Thymus (tissue), 11 donors: ENCODE measurements at regions not wholly inside any gene's neighbourhood (a gene's known extent, or its start where the extent isn't known, plus 50 kb on each side); places are given as distances from the start of the nearest gene placed in this dataset.

ENCODE experiments used
- DNase-seq, 9 donors: peaks; one replicate each; pipeline ENCODE4 v3.0.0-alpha.2; 2013; ENCODE audit warnings: low spot score in 9 of 9, low read depth in 6 of 9, missing footprints in 1 of 9
- H3K27ac ChIP-seq, 2 donors: one replicate each; pipeline ENCODE4 v1.5.1; 2013; ENCODE audit warnings: control low read depth in 1 of 2, low read depth in 1 of 2, low read length in 1 of 2, mild to moderate bottlenecking in 1 of 2, moderate library complexity in 1 of 2
- H3K27me3 ChIP-seq, 2 donors: one replicate each; pipeline ENCODE4 v1.5.1; 2013; ENCODE audit warnings: low read length in 1 of 2; ENCODE audit not compliant: control insufficient read depth in 2 of 2, insufficient read depth in 1 of 2
- H3K36me3 ChIP-seq, 2 donors: one replicate each; pipeline ENCODE4 v1.5.1; 2013; ENCODE audit warnings: low read length in 1 of 2, mild to moderate bottlenecking in 1 of 2, moderate library complexity in 1 of 2; ENCODE audit not compliant: control insufficient read depth in 2 of 2, insufficient read depth in 2 of 2
- H3K4me1 ChIP-seq, 2 donors: one replicate each; pipeline ENCODE4 v1.5.1; 2013; ENCODE audit warnings: low read length in 2 of 2; ENCODE audit not compliant: control insufficient read depth in 2 of 2, insufficient read depth in 2 of 2
- H3K4me3 ChIP-seq, 2 donors: one replicate each; pipeline ENCODE4 v1.5.1; 2013; ENCODE audit warnings: low read length in 2 of 2, control low read depth in 1 of 2, mild to moderate bottlenecking in 1 of 2
- H3K9me3 ChIP-seq, 2 donors: one replicate each; pipeline ENCODE4 v1.5.1; 2013; ENCODE audit warnings: low read length in 1 of 2, mild to moderate bottlenecking in 1 of 2; ENCODE audit not compliant: control insufficient read depth in 2 of 2, insufficient read depth in 1 of 2
- WGBS: extraction: QIAGEN DNeasy Blood & Tissue Kit; methylation state at CpG from one replicate; pipeline ENCODE4 v1.1.7; 2013; 5-methylcytosine and 5-hydroxymethylcytosine counted together
- donor health status: healthy.

GRCh38 chr20:43284486-43284885 is 94.8 kb upstream of the PTPRT start:
- H3K27ac ChIP-seq = no peak overlapping the region
- H3K4me3 ChIP-seq = no peak overlapping the region
- WGBS = 8% methylated on average over 2 of the region's 2 CpGs
- no peaks in the 10 kb centered on the region for H3K27me3 ChIP-seq
- H3K9me3 ChIP-seq = no peaks in the 10 kb centered on the region
- H3K4me1 ChIP-seq = no peaks in the 10 kb centered on the region
- H3K36me3 ChIP-seq = no peaks in the 10 kb centered on the region
- DNase-seq = no peak

DNA sequence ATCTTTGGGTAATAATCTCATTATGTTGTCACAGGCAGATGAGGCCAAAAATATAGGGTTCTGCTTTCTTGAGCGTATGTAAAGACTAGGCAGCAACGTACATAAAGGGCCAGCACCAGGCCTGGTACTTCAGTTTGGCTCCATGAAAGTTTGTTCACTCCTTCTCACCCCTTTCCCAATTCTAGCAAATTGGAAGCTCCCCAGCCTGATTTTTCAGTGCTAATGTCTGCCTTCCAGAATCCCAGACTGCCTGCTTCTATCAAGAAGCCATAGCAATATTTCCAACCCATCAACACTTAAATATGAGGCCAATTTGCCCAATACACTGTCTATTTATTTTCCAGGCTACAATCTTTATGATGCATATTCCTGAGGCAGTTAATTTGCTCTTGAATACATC is 93.4 kb upstream of the PTPRT start:
- DNase-seq = no peak
- H3K36me3 ChIP-seq = no peaks in the 10 kb centered on the region
- 92% methylated on average over 2 of the region's 2 CpGs for WGBS

GRCh38 chr20:43271980-43272379 is 82.3 kb upstream of the PTPRT start:
- Histone ChIP-seq H3K9me3 (no peaks in the 10 kb centered on the region), H3K36me3 (no peaks in the 10 kb centered on the region), H3K4me3 (no peak overlapping the region), H3K27me3 (no peaks in the 10 kb centered on the region), H3K27ac (no peak overlapping the region), H3K4me1 (no peaks in the 10 kb centered on the region)
- no peak for DNase-seq
- WGBS = 84% methylated on average over 5 of the region's 5 CpGs

More for the DNA sequence above, 93.4 kb upstream of the PTPRT start:
- no peaks in the 10 kb centered on the region for H3K9me3 ChIP-seq
- H3K4me1 ChIP-seq = no peaks in the 10 kb centered on the region
- no peaks in the 10 kb centered on the region for H3K27me3 ChIP-seq
- no peak overlapping the region for H3K27ac ChIP-seq
- H3K4me3 ChIP-seq = no peak overlapping the region

GRCh38 chr20:43265449-43265848 is 75.7 kb upstream of the PTPRT start:
- 89% methylated on average over 2 of the region's 2 CpGs for WGBS
- DNase-seq = no peak
- no peak overlapping the region for H3K4me3 ChIP-seq
- no peaks in the 10 kb centered on the region for H3K9me3 ChIP-seq
- H3K27me3 ChIP-seq = no peaks in the 10 kb centered on the region
- H3K36me3 ChIP-seq = no peaks in the 10 kb centered on the region
- H3K27ac ChIP-seq = no peak overlapping the region
- H3K4me1 ChIP-seq = no peaks in the 10 kb centered on the region

- Histone ChIP-seq H3K9me3 (no peaks in the 10 kb centered on the region), H3K36me3 (no peaks in the 10 kb centered on the region), H3K4me3 (no peak overlapping the region), H3K27ac (no peak overlapping the region), H3K27me3 (no peaks in the 10 kb centered on the region), H3K4me1 (no peaks in the 10 kb centered on the region)
- 78% methylated on average over 2 of the region's 2 CpGs for WGBS
- no peak for DNase-seq
Observed at GRCh38 chr20:43263226-43263625, 73.5 kb upstream of the PTPRT start.

GRCh38 chr20:43262341-43262740 is 72.6 kb upstream of the PTPRT start:
- Histone ChIP-seq H3K36me3 (no peaks in the 10 kb centered on the region), H3K4me3 (no peak overlapping the region), H3K27ac (no peak overlapping the region), H3K4me1 (no peaks in the 10 kb centered on the region), H3K27me3 (no peaks in the 10 kb centered on the region), H3K9me3 (no peaks in the 10 kb centered on the region)
- 97% methylated on average over 8 of the region's 8 CpGs for WGBS
- no peak for DNase-seq

- H3K4me3 ChIP-seq = no peak overlapping the region
- DNase-seq = no peak
- H3K36me3 ChIP-seq = no peaks in the 10 kb centered on the region
- WGBS = 82% methylated on average over 7 of the region's 7 CpGs
- H3K27ac ChIP-seq = no peak overlapping the region
- no peaks in the 10 kb centered on the region for H3K4me1 ChIP-seq
- H3K27me3 ChIP-seq = no peaks in the 10 kb centered on the region
- H3K9me3 ChIP-seq = no peaks in the 10 kb centered on the region
Observed at GRCh38 chr20:43255877-43256276, 66.2 kb upstream of the PTPRT start.

DNA sequence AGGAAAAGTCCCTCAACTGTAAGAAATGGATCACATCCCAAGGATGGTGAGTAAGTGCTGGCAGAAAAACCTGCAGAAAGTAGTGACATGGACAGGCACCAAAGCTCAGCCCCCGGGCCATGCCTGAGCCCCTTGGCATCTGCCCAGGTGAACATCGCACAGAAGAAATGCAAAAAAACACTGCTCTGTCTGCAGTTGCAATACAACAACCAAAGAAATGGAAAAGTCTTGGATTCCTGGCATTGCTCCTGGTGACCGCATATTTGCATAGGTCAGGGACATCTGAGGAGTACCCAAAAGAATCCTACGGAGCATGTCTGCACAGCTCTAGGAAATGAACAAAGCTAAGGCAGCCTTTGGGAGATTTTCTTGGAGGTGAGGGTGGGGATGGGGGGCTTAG is 63.1 kb upstream of the PTPRT start:
- 97% methylated on average over 4 of the region's 4 CpGs for WGBS
- no peak overlapping the region for H3K27ac ChIP-seq
- H3K36me3 ChIP-seq = no peaks in the 10 kb centered on the region
- no peak for DNase-seq
- H3K9me3 ChIP-seq = no peaks in the 10 kb centered on the region
- H3K27me3 ChIP-seq = no peaks in the 10 kb centered on the region
- no peak overlapping the region for H3K4me3 ChIP-seq
- H3K4me1 ChIP-seq = no peaks in the 10 kb centered on the region

DNA sequence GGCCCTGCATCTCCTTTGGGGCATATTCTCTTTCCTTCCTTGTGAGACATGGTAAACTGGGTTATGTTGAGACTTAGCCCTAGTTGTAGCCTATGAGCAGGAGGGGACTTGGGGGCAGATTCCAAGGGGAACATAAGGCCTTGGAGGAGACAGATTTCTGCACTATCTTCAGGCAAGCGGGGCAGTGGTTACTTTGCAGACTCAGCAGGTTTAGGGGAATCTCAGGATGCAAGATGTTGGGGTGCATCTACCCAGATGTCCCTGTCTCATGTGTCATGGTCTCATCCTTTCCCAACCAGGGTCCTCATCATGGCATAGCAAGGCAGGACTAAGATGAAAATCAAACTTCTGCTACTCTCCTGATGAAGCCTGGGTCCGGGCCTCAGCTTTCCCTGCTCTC is 58.6 kb upstream of the PTPRT start:
- no peak overlapping the region for H3K27ac ChIP-seq
- 99% methylated on average over 2 of the region's 2 CpGs for WGBS
- no peak for DNase-seq
- no peaks in the 10 kb centered on the region for H3K27me3 ChIP-seq
- no peak overlapping the region for H3K4me3 ChIP-seq
- no peaks in the 10 kb centered on the region for H3K36me3 ChIP-seq
- H3K4me1 ChIP-seq = no peaks in the 10 kb centered on the region
- H3K9me3 ChIP-seq = no peaks in the 10 kb centered on the region

DNA sequence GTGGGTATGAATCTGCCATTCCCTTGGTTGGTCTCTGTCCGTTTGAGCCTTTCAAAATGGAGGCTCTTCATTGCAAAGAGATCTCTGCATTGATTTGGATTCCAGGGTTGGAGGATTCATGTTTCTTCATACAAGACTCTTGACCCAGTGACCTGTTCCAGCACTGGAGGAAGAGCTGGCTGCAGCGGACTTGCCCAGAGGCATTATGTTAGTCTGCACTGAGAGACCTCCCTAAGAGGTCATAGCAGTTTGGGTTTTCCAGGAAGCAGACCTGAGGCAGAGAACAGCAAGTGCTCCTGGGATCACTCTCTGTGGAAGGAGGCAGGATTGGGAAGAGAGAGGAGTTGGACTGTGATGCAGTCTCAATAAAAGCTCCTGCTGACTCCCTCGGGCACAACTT is 57.7 kb upstream of the PTPRT start:
- H3K36me3 ChIP-seq = no peaks in the 10 kb centered on the region
- no peaks in the 10 kb centered on the region for H3K27me3 ChIP-seq
- H3K4me1 ChIP-seq = no peaks in the 10 kb centered on the region
- no peak overlapping the region for H3K27ac ChIP-seq
- WGBS = 62% methylated on average over 3 of the region's 3 CpGs
- no peaks in the 10 kb centered on the region for H3K9me3 ChIP-seq
- DNase-seq = no peak
- H3K4me3 ChIP-seq = no peak overlapping the region
